NCI-H1436 treated with DMSO at 0.1 percent for 48 hours (cell line): ENCODE measurements at regions not wholly inside any gene's neighbourhood (a gene's known extent, or its start where the extent isn't known, plus 50 kb on each side); places are given as distances from the start of the nearest gene placed in this dataset.

ENCODE experiments used
- DNase-seq: peaks from one replicate; lab custom pipeline; 2025; lab: John Stamatoyannopoulos, UW

GRCh38 chr4:128601991-128602695, 207.4 kb upstream of the JADE1 start:
- DNase-seq, result no peak

- peak; percentile 71 for DNase-seq
Measured at GRCh38 chr4:128600996-128601871, 208.3 kb upstream of the JADE1 start.

- DNase-seq, result no peak
Measured at GRCh38 chr4:128600410-128600809, 209.1 kb upstream of the JADE1 start.

- no peak for DNase-seq
Measured at GRCh38 chr4:128597500-128597899, 212.0 kb upstream of the JADE1 start.

GRCh38 chr4:128596853-128597252, 212.6 kb upstream of the JADE1 start:
- DNase-seq, result no peak

GRCh38 chr4:128596115-128596514, 213.4 kb upstream of the JADE1 start:
- no peak for DNase-seq

GRCh38 chr4:128591482-128591881, 218.0 kb upstream of the JADE1 start:
- no peak for DNase-seq

- no peak for DNase-seq
Measured at GRCh38 chr4:128590773-128591172, 218.7 kb upstream of the JADE1 start.

GRCh38 chr4:128590034-128590740, 219.3 kb upstream of the JADE1 start:
- no peak for DNase-seq

- DNase-seq, result no peak
Measured at GRCh38 chr4:128589384-128589965, 220.0 kb upstream of the JADE1 start.

- DNase-seq, result no peak
Measured at GRCh38 chr4:128587382-128587781, 222.1 kb upstream of the JADE1 start.

- no peak for DNase-seq
Measured at GRCh38 chr4:128583753-128584712, 225.5 kb upstream of the JADE1 start.

- DNase-seq, result no peak
Measured at GRCh38 chr4:128582427-128582870, 227.1 kb upstream of the JADE1 start.

- DNase-seq, result no peak
Measured at GRCh38 chr4:128579154-128579853, 230.2 kb upstream of the JADE1 start.

GRCh38 chr4:128574706-128575105, 234.8 kb upstream of the JADE1 start:
- DNase-seq, result no peak

- DNase-seq, result no peak
Measured at GRCh38 chr4:128573781-128574508, 235.6 kb upstream of the JADE1 start.

GRCh38 chr4:128572778-128573241, 236.7 kb upstream of the JADE1 start:
- DNase-seq, result no peak

GRCh38 chr4:128571747-128572146, 237.8 kb upstream of the JADE1 start:
- DNase-seq, result no peak

GRCh38 chr4:128570387-128570975, 239.0 kb upstream of the JADE1 start:
- DNase-seq, result no peak
